T-helper 17 cell (primary cell): ENCODE measurements at regions not wholly inside any gene's neighbourhood (a gene's known extent, or its start where the extent isn't known, plus 50 kb on each side); places are given as distances from the start of the nearest gene placed in this dataset.

Experiments
- ATAC-seq: fragments of 150-1000 bp; cut with Tn5 transposase; 2 replicates; pipeline ENCODE4 v1.10.0; 2021; ENCODE audit warnings: mild to moderate bottlenecking, moderate library complexity
- DNase-seq, 3 donors: peaks; one replicate each; pipeline versions ENCODE4 v3.0.0 to v3.0.0-alpha.2; 2020 to 2021
- H3K9me3 ChIP-seq: one replicate; pipeline ENCODE4 v1.7.0; 2013; ENCODE audit warnings: low read length, mild to moderate bottlenecking; ENCODE audit not compliant: control insufficient read depth, poor library complexity, severe bottlenecking
- H3K27ac Mint-ChIP-seq: one replicate; pipeline ENCODE4 v1.8.0; 2022; ENCODE audit warnings: mild to moderate bottlenecking, moderate library complexity, mixed read lengths
- H3K27me3 Mint-ChIP-seq: one replicate; pipeline ENCODE4 v1.8.0; 2022; ENCODE audit warnings: mixed read lengths
- H3K36me3 Mint-ChIP-seq: one replicate; pipeline ENCODE4 v1.8.0; 2022; ENCODE audit warnings: low read depth, mixed read lengths
- H3K4me1 Mint-ChIP-seq: one replicate; pipeline ENCODE4 v1.8.0; 2022; ENCODE audit warnings: mild to moderate bottlenecking, mixed read lengths
- H3K4me3 Mint-ChIP-seq: one replicate; pipeline ENCODE4 v1.8.0; 2022; ENCODE audit warnings: mild to moderate bottlenecking, moderate library complexity, mixed read lengths

GRCh38 chr4:181193131-181193930, 1049.9 kb upstream of the TENM3 start:
- no peak overlapping the region for H3K27ac Mint-ChIP-seq
- ATAC-seq, result no peak
- DNase-seq, result no peak
- no peaks in the 10 kb centered on the region for H3K9me3 ChIP-seq
- no peaks in the 10 kb centered on the region for H3K36me3 Mint-ChIP-seq
- H3K4me1 Mint-ChIP-seq, result no peaks in the 10 kb centered on the region
- H3K27me3 Mint-ChIP-seq, result no peaks in the 10 kb centered on the region
- no peak overlapping the region for H3K4me3 Mint-ChIP-seq

GRCh38 chr4:181194096-181194495, 1049.1 kb upstream of the TENM3 start:
- ATAC-seq (no peak), DNase-seq (no peak)
- H3K4me3 Mint-ChIP-seq, result no peak overlapping the region
- no peaks in the 10 kb centered on the region for H3K4me1 Mint-ChIP-seq
- H3K9me3 ChIP-seq, result no peaks in the 10 kb centered on the region
- no peak overlapping the region for H3K27ac Mint-ChIP-seq
- no peaks in the 10 kb centered on the region for H3K36me3 Mint-ChIP-seq
- H3K27me3 Mint-ChIP-seq, result no peaks in the 10 kb centered on the region

GRCh38 chr4:181200076-181200475, 1043.1 kb upstream of the TENM3 start:
- no peaks in the 10 kb centered on the region for H3K27me3 Mint-ChIP-seq
- no peak overlapping the region for H3K27ac Mint-ChIP-seq
- no peak overlapping the region for H3K4me3 Mint-ChIP-seq
- no peak for DNase-seq
- H3K4me1 Mint-ChIP-seq, result no peaks in the 10 kb centered on the region
- no peaks in the 10 kb centered on the region for H3K36me3 Mint-ChIP-seq
- H3K9me3 ChIP-seq, result no peaks in the 10 kb centered on the region
- no peak for ATAC-seq

DNA sequence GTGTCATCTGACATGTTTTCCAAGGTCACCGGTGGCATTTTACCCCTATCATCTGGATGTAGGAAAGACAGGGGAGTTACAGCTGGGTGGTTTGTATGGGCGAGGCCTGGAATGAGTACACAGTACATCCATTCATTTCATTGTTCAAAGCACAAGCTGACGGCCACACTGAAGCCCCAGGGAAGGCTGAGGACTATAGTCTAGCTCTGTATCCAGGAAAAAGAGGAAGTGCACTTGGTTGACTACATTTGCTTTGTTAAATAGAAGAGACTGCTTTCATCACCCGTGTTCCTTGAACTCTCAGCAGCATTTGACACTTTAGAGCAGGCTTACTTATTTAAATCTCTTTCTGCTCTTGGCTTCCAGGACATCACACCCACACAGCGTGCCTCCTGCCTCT, 1041.0 kb upstream of the TENM3 start:
- Mint-ChIP-seq H3K36me3 (no peaks in the 10 kb centered on the region), H3K27ac (no peak overlapping the region)

DNA sequence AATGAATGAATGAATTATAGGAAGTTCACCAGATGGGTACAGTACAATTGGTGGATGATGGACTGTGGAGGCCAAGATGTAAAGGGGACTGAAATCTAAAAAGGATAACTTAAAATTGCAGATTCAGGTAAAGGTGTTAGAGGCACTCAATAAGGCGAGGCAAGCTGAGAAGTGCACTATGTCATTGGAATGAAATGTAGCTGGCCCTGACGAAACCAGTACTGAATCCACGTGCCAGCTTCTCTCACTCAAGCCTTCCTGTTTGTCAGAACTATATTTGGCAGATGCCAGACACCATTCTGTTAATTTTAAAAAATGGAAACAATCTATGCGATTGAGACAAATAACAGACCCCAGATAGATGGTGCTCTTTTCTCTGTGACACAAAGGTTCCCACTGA, 1039.1 kb upstream of the TENM3 start:
- Mint-ChIP-seq H3K27me3 (no peaks in the 10 kb centered on the region), H3K4me3 (no peak overlapping the region), H3K36me3 (no peaks in the 10 kb centered on the region), H3K4me1 (no peaks in the 10 kb centered on the region), H3K27ac (no peak overlapping the region)
- no peaks in the 10 kb centered on the region for H3K9me3 ChIP-seq
- DNase-seq (no peak), ATAC-seq (no peak)

More for the DNA sequence above, 1041.0 kb upstream of the TENM3 start:
- Mint-ChIP-seq H3K27me3 (no peaks in the 10 kb centered on the region), H3K4me1 (no peaks in the 10 kb centered on the region), H3K4me3 (no peak overlapping the region)
- ATAC-seq, result no peak
- H3K9me3 ChIP-seq, result no peaks in the 10 kb centered on the region
- DNase-seq, result no peak

DNA sequence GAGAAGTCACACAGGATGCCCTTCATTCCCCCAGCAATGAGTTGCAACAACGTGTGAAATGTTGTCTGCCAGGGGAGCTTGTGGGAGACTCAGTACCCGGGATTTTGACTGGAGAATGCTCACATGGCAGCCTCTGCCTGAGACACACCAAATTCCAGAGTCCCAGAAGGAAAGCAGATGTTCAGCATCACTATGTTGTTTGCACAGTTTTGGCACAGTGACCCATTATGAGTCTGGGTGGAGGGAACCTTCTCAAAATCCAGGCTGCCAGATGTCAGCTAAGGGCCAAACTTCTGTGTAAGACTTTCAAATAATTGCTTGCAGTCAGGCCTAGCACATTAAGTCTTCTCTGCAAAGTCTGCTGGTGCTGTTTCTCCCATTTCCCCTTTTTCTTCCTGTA, 1029.7 kb upstream of the TENM3 start:
- Mint-ChIP-seq H3K4me1 (no peaks in the 10 kb centered on the region), H3K4me3 (no peak overlapping the region), H3K36me3 (no peaks in the 10 kb centered on the region), H3K27ac (no peak overlapping the region), H3K27me3 (no peaks in the 10 kb centered on the region)
- DNase-seq (no peak), ATAC-seq (no peak)
- H3K9me3 ChIP-seq, result no peaks in the 10 kb centered on the region

GRCh38 chr4:181216501-181216900, 1026.7 kb upstream of the TENM3 start:
- no peak overlapping the region for H3K27ac Mint-ChIP-seq
- ATAC-seq (no peak), DNase-seq (no peak)
- no peak overlapping the region for H3K4me3 Mint-ChIP-seq
- no peaks in the 10 kb centered on the region for H3K9me3 ChIP-seq
- H3K27me3 Mint-ChIP-seq, result no peaks in the 10 kb centered on the region
- no peaks in the 10 kb centered on the region for H3K4me1 Mint-ChIP-seq
- no peaks in the 10 kb centered on the region for H3K36me3 Mint-ChIP-seq

- Mint-ChIP-seq H3K4me1 (no peaks in the 10 kb centered on the region), H3K27ac (no peak overlapping the region), H3K4me3 (no peak overlapping the region), H3K36me3 (no peaks in the 10 kb centered on the region), H3K27me3 (no peaks in the 10 kb centered on the region)
- no peaks in the 10 kb centered on the region for H3K9me3 ChIP-seq
- ATAC-seq, result no peak
- no peak for DNase-seq
These were observed 1023.3 kb upstream of the TENM3 start for GRCh38 chr4:181219783-181220416.

DNA sequence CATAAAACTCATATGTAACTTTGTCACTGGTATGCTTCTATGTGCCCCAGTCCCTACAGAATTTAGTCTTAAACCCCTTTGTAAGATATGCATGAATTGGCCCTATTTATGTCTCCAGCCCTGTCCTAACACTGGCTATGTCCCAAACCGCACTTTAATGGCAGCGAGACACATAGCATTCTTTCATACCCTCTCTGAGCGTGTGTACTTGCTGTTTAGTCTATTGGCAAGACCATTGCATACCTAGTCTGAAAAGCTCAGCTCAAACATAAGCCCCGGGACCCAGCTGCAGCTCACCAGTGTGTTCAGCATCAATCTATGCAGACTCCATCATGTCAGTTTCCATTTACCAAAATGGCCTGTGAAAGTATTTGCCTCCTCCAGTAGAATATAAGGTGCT, 1018.4 kb upstream of the TENM3 start:
- DNase-seq (no peak), ATAC-seq (no peak)
- Mint-ChIP-seq H3K27me3 (no peaks in the 10 kb centered on the region), H3K27ac (no peak overlapping the region), H3K4me3 (no peak overlapping the region), H3K36me3 (no peaks in the 10 kb centered on the region), H3K4me1 (no peaks in the 10 kb centered on the region)
- no peaks in the 10 kb centered on the region for H3K9me3 ChIP-seq

- no peak for ATAC-seq
- H3K27me3 Mint-ChIP-seq, result no peaks in the 10 kb centered on the region
- H3K27ac Mint-ChIP-seq, result no peak overlapping the region
- DNase-seq, result no peak
- no peaks in the 10 kb centered on the region for H3K4me1 Mint-ChIP-seq
- no peak overlapping the region for H3K4me3 Mint-ChIP-seq
- no peaks in the 10 kb centered on the region for H3K36me3 Mint-ChIP-seq
- no peaks in the 10 kb centered on the region for H3K9me3 ChIP-seq
These were observed 1017.5 kb upstream of the TENM3 start for GRCh38 chr4:181225616-181226261.

GRCh38 chr4:181234951-181235680, 1008.1 kb upstream of the TENM3 start:
- Mint-ChIP-seq H3K27me3 (no peaks in the 10 kb centered on the region), H3K36me3 (no peaks in the 10 kb centered on the region), H3K4me1 (no peaks in the 10 kb centered on the region), H3K27ac (no peak overlapping the region), H3K4me3 (no peak overlapping the region)
- ATAC-seq (no peak), DNase-seq (no peak)
- H3K9me3 ChIP-seq, result no peaks in the 10 kb centered on the region

GRCh38 chr4:181245326-181245725, 997.9 kb upstream of the TENM3 start:
- no peaks in the 10 kb centered on the region for H3K36me3 Mint-ChIP-seq
- H3K4me3 Mint-ChIP-seq, result no peak overlapping the region
- H3K27me3 Mint-ChIP-seq, result no peaks in the 10 kb centered on the region
- no peaks in the 10 kb centered on the region for H3K4me1 Mint-ChIP-seq
- H3K27ac Mint-ChIP-seq, result no peak overlapping the region
- H3K9me3 ChIP-seq, result no peaks in the 10 kb centered on the region
- no peak for ATAC-seq
- no peak for DNase-seq

- Mint-ChIP-seq H3K4me1 (no peaks in the 10 kb centered on the region), H3K4me3 (no peak overlapping the region), H3K36me3 (no peaks in the 10 kb centered on the region), H3K27ac (no peak overlapping the region), H3K27me3 (no peaks in the 10 kb centered on the region)
- no peak for ATAC-seq
- H3K9me3 ChIP-seq, result no peaks in the 10 kb centered on the region
- DNase-seq, result no peak
These were observed 994.2 kb upstream of the TENM3 start for GRCh38 chr4:181249031-181249430.
